Prostate gland (tissue), 2 donors: ENCODE measurements at regions not wholly inside any gene's neighbourhood (a gene's known extent, or its start where the extent isn't known, plus 50 kb on each side); places are given as distances from the start of the nearest gene placed in this dataset.
A peak's percentile ranks its signal among the peaks of the same experiment; 100 is the strongest.

Experiments
- CTCF ChIP-seq, 4 experiments: fragments of 200-600 bp in 2 of 4; fragments of 450-650 bp in 2 of 4; sonication (generic) in 2 of 4; IDR thresholded peaks; 1 replicate in 3 of 4; 2 replicates in 1 of 4; pipeline ENCODE4 v1.5.1; 2016 to 2019; ENCODE audit warnings: antibody characterized with exemption in 4 of 4, mild to moderate bottlenecking in 2 of 4, moderate library complexity in 2 of 4
- POLR2A ChIP-seq: fragments of 450-650 bp; IDR thresholded peaks from one replicate; pipeline ENCODE4 v1.6.1; 2016; ENCODE audit warnings: antibody characterized with exemption, mild to moderate bottlenecking

GRCh38 chr10:60444494-60445064, 54.9 kb upstream of the ANK3 start:
- TF ChIP-seq CTCF (IDR thresholded peaks at IDR 0.05) = peak in 3 of 4 experiments; percentile 38 to 70 (median 65)
- TF ChIP-seq POLR2A = no peak
